ENCODE measurements at regions not wholly inside any gene's neighbourhood (a gene's known extent, or its start where the extent isn't known, plus 50 kb on each side); places are given as distances from the start of the nearest gene placed in this dataset.

- no peaks in the 10 kb centered on the region for H3K27me3 Mint-ChIP-seq
- H3K9ac ChIP-seq (ENCODE audit: low read length) = no peak overlapping the region
- ChIA-PET CTCF (interaction anchor here (0.7 to 5.8 kb wide), 8 partner anchors 11 to 1593 kb away, joined by 3 to 71 read pairs (median 4); partner anchors contain the start of gene SPRY2), POLR2A (no interaction called here)
- no peaks in the 10 kb centered on the region for H3K36me3 ChIP-seq (replicated peaks in 1 of 2; ENCODE audit: control extremely low read depth in 1 of 2, control insufficient read depth in 1 of 2, extremely low read depth in 1 of 2, insufficient read depth in 2 of 2, low read length in 1 of 2)
- ATAC-seq (ENCODE audit: low read depth) (no peak), DNase-seq (peak; percentile 26)
- peaks cover 2 to 4% (median 2%) of the 10 kb centered on the region in 3 donors for H3K9me3 ChIP-seq (ENCODE audit: control extremely low read depth in 1 of 3, control insufficient read depth in 2 of 3, insufficient read depth in 1 of 3, low read length in 2 of 3)
- H3K4me3 ChIP-seq (ENCODE audit: control extremely low read depth in 1 of 5, extremely low read depth in 1 of 5, insufficient read depth in 1 of 5, low read depth in 2 of 5, low read length in 4 of 5) = no peak overlapping the region
- no peaks in the 10 kb centered on the region for H3K4me1 Mint-ChIP-seq
- H3K9me3 Mint-ChIP-seq (ENCODE audit: insufficient read depth) = peaks cover 7% of the 10 kb centered on the region
- TF ChIP-seq EZH2 (IDR thresholded peaks at IDR 0.05; ENCODE audit: borderline replicate concordance, insufficient read depth, low read depth, low read length, poor library complexity, severe bottlenecking) (no peak), CTCF (IDR thresholded peaks at IDR 0.05) (peak; percentile 77)
- H3K4me3 Mint-ChIP-seq = no peak overlapping the region
- no CpG with 5 or more reads among the region's 4 CpGs for WGBS (ENCODE audit: insufficient coverage)
- H3K4me2 ChIP-seq (replicated peaks; ENCODE audit: low read depth, low read length, poor library complexity, severe bottlenecking) = no peak overlapping the region
- H4K20me1 ChIP-seq (ENCODE audit: control insufficient read depth, insufficient read depth, low read length, poor library complexity, severe bottlenecking) = no peaks in the 10 kb centered on the region
- no peak overlapping the region for H3K27ac ChIP-seq (ENCODE audit: low read length in 2 of 2)
- peaks cover 0 to 2% (median 0%) of the 10 kb centered on the region in 4 experiments for H3K27me3 ChIP-seq (replicated peaks in 1 of 4; ENCODE audit: control extremely low read depth in 1 of 4, control insufficient read depth in 3 of 4, insufficient read depth in 4 of 4, low read length in 3 of 4)
- no peaks in the 10 kb centered on the region for H3K4me1 ChIP-seq (ENCODE audit: control insufficient read depth in 2 of 2, insufficient read depth in 2 of 2, low read length in 2 of 2)
- H3K79me2 ChIP-seq (ENCODE audit: control insufficient read depth, insufficient read depth, low read length) = no peaks in the 10 kb centered on the region
- intact Hi-C loops (cut with micrococcal nuclease) = loop anchor here (2.0 kb wide), 2 partner anchors 1045 to 1243 kb away; no protein-coding TSS in a partner anchor
- no peak overlapping the region for H3K27ac Mint-ChIP-seq
- no peak overlapping the region for H2AFZ ChIP-seq (ENCODE audit: insufficient read depth, low read depth, low read length, poor library complexity, severe bottlenecking)
Observed at GRCh38 chr13:81017513-81018152, 676.7 kb upstream of the SPRY2 start.

- Histone ChIP-seq H3K4me1 (ENCODE audit: control insufficient read depth in 2 of 2, insufficient read depth in 2 of 2, low read length in 2 of 2) (no peaks in the 10 kb centered on the region), H3K36me3 (replicated peaks in 1 of 2; ENCODE audit: control extremely low read depth in 1 of 2, control insufficient read depth in 1 of 2, extremely low read depth in 1 of 2, insufficient read depth in 2 of 2, low read length in 1 of 2) (no peaks in the 10 kb centered on the region), H3K27me3 (replicated peaks in 1 of 4; ENCODE audit: control extremely low read depth in 1 of 4, control insufficient read depth in 3 of 4, insufficient read depth in 4 of 4, low read length in 3 of 4) (peaks cover 0 to 2% (median 0%) of the 10 kb centered on the region in 4 experiments), H3K4me2 (replicated peaks; ENCODE audit: low read depth, low read length, poor library complexity, severe bottlenecking) (no peak overlapping the region), H2AFZ (ENCODE audit: insufficient read depth, low read depth, low read length, poor library complexity, severe bottlenecking) (no peak overlapping the region), H3K4me3 (ENCODE audit: control extremely low read depth in 1 of 5, extremely low read depth in 1 of 5, insufficient read depth in 1 of 5, low read depth in 2 of 5, low read length in 4 of 5) (no peak overlapping the region), H3K27ac (ENCODE audit: low read length in 2 of 2) (no peak overlapping the region), H3K9ac (ENCODE audit: low read length) (no peak overlapping the region), H3K79me2 (ENCODE audit: control insufficient read depth, insufficient read depth, low read length) (no peaks in the 10 kb centered on the region), H4K20me1 (ENCODE audit: control insufficient read depth, insufficient read depth, low read length, poor library complexity, severe bottlenecking) (no peaks in the 10 kb centered on the region), H3K9me3 (ENCODE audit: control extremely low read depth in 1 of 3, control insufficient read depth in 2 of 3, insufficient read depth in 1 of 3, low read length in 2 of 3) (peaks cover 0 to 9% (median 1%) of the 10 kb centered on the region in 3 donors)
- no peaks in the 10 kb centered on the region for H3K27me3 Mint-ChIP-seq
- intact Hi-C loops (cut with micrococcal nuclease) = no loop called here
- H3K4me1 Mint-ChIP-seq = no peaks in the 10 kb centered on the region
- 94% methylated on average over 3 of the region's 4 CpGs for WGBS (ENCODE audit: insufficient coverage)
- no peak overlapping the region for H3K27ac Mint-ChIP-seq
- TF ChIP-seq CTCF (IDR thresholded peaks at IDR 0.05) (no peak), EZH2 (IDR thresholded peaks at IDR 0.05; ENCODE audit: borderline replicate concordance, insufficient read depth, low read depth, low read length, poor library complexity, severe bottlenecking) (no peak)
- H3K4me3 Mint-ChIP-seq = no peak overlapping the region
- H3K9me3 Mint-ChIP-seq (ENCODE audit: insufficient read depth) = no peaks in the 10 kb centered on the region
- ATAC-seq (ENCODE audit: low read depth) (no peak), DNase-seq (no peak)
- ChIA-PET POLR2A (no interaction called here), CTCF (no interaction called here)
Observed at GRCh38 chr13:81012031-81012430, 671.1 kb upstream of the SPRY2 start.
